ENCODE measurements at regions not wholly inside any gene's neighbourhood (a gene's known extent, or its start where the extent isn't known, plus 50 kb on each side); places are given as distances from the start of the nearest gene placed in this dataset.

GRCh38 chr11:19326499-19326898, 85.8 kb upstream of the E2F8 start:
- no peaks in the 10 kb centered on the region for H3K9me3 ChIP-seq (ENCODE audit: control insufficient read depth, insufficient read depth, low read depth, low read length)
- ChIA-PET CTCF (no interaction called here), POLR2A (no interaction called here)
- TF ChIP-seq TCF7L2 (IDR thresholded peaks at IDR 0.05; ENCODE audit: low read depth, low read length): no peak
- TF ChIP-seq REST (IDR thresholded peaks at IDR 0.05; ENCODE audit: insufficient read depth in 1 of 2, low read depth in 2 of 2, low read length in 1 of 2): no peak
- no peak; the same call in 1 of the 2 replicates for TF ChIP-seq CTCF (IDR thresholded peaks at IDR 0.05)
- no peak for TF ChIP-seq POLR2AphosphoS5 (IDR thresholded peaks at IDR 0.05; ENCODE audit: low read depth, low read length)
- no peak for TF ChIP-seq SIN3A (IDR thresholded peaks at IDR 0.05; ENCODE audit: borderline replicate concordance, insufficient read depth, low read depth, low read length)
- intact Hi-C loops (cut with micrococcal nuclease; ENCODE audit: unreplicated experiment): no loop called here
- no peaks in the 10 kb centered on the region for H3K36me3 ChIP-seq (ENCODE audit: control insufficient read depth, insufficient read depth, low read length)
- no peaks in the 10 kb centered on the region for H3K4me1 ChIP-seq (ENCODE audit: control insufficient read depth, insufficient read depth, low read length)
- in situ Hi-C loops (cut with HindIII; ENCODE audit: low pct_unique_long_range_greater_than_20kb, low sequenced_read_pairs): no loop called here
- H3K27me3 ChIP-seq (ENCODE audit: control insufficient read depth, insufficient read depth, low read length): peaks cover 13% of the 10 kb centered on the region
- H3K27ac ChIP-seq (ENCODE audit: low read length): no peak overlapping the region
- ATAC-seq (no peak), DNase-seq (ENCODE audit: low read depth, low spot score) (no peak)
- H3K4me3 ChIP-seq (ENCODE audit: low read depth in 2 of 2, low read length in 2 of 2): no peak overlapping the region
- no TSS peak for BruUV-seq (replicated peaks)

GRCh38 chr11:19323502-19323901, 82.8 kb upstream of the E2F8 start:
- in situ Hi-C loops (cut with HindIII; ENCODE audit: low pct_unique_long_range_greater_than_20kb, low sequenced_read_pairs): no loop called here
- CTCF ChIA-PET: interaction anchor here (0.6 to 0.7 kb wide), 2 partner anchors 182 to 356 kb away, joined by 3 to 6 read pairs; no protein-coding TSS in a partner anchor
- no TSS peak for BruUV-seq (replicated peaks)

More at GRCh38 chr11:19323502-19323901, 82.8 kb upstream of the E2F8 start:
- ATAC-seq (no peak), DNase-seq (ENCODE audit: low read depth, low spot score) (no peak)
- H3K9me3 ChIP-seq (ENCODE audit: control insufficient read depth, insufficient read depth, low read depth, low read length): no peaks in the 10 kb centered on the region
- POLR2A ChIA-PET: no interaction called here
- no peaks in the 10 kb centered on the region for H3K4me1 ChIP-seq (ENCODE audit: control insufficient read depth, insufficient read depth, low read length)
- H3K4me3 ChIP-seq (ENCODE audit: low read depth in 2 of 2, low read length in 2 of 2): no peak overlapping the region
- TF ChIP-seq POLR2AphosphoS5 (IDR thresholded peaks at IDR 0.05; ENCODE audit: low read depth, low read length) (no peak), CTCF (IDR thresholded peaks at IDR 0.05) (peak; percentile 10; the same call in 1 of the 2 replicates)
- intact Hi-C loops (cut with micrococcal nuclease; ENCODE audit: unreplicated experiment): no loop called here
- no peaks in the 10 kb centered on the region for H3K36me3 ChIP-seq (ENCODE audit: control insufficient read depth, insufficient read depth, low read length)
- H3K27me3 ChIP-seq (ENCODE audit: control insufficient read depth, insufficient read depth, low read length): peaks cover 14% of the 10 kb centered on the region
- H3K27ac ChIP-seq (ENCODE audit: low read length): no peak overlapping the region
